HG03565 (cell line): ENCODE measurements at regions not wholly inside any gene's neighbourhood (a gene's known extent, or its start where the extent isn't known, plus 50 kb on each side); places are given as distances from the start of the nearest gene placed in this dataset.

Experiments used
- ATAC-seq: cut with Tn5 transposase; IDR thresholded peaks from one replicate; pipeline ENCODE4 v1.9.1; 2021; ENCODE audit warnings: mild to moderate bottlenecking, moderate library complexity; ENCODE audit not compliant: unreplicated experiment

DNA sequence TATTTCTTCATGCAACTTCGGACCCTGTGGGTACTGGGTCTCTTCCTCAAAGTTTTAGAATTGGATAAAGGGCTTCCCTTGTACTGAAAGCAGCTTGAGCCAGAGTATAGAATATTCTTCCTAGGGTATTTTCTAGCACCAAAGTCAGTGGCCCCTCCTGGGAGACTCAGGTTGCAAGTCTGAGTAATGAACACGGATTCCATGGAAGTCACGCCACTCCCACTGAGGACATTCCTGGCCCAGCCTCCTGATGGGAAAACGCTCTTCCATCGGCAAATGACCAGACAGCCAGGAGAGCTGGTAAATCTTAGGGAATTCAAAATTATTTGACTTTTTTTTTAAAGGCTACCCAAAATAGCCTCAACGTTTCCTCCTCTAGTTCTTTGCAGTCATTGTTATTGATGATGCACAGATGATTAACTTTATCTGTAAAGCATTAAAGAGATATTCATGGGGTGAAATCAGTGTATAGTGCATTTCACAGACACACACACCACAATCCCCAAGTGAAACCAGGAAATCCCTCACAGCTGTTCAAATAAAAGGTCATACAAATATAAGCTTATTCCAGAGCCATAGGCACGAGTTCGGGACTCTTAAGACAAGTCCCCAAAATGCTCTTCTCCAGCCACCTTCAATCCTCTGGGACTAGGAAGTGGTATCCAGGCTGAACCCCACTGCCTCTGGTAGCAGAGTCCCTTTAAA, 248.8 kb downstream of the SOD2 start:
- no peak for ATAC-seq

DNA sequence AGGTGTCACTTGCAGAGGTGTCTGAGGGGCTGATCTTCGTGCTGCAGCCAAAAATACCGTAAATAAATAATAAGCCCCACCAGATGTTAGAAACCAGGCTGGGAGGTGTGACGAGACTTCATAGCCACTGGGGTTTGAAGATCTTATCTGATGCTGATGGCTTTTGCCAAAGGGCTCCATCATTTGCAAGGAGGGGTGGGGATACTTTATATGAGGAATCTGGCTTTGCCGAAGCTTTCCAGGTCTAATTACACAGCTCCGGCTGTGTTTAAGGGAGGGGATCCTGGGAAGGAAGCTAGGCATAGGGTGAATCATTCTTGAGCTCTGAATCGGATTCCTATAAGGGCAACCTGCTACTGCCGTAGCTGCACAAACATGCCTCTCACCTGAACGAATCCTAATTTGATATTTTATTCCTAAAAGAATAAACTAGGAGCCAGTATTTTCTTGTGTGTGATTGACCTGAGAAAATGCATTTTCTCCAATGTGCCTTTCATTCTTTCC, 249.6 kb downstream of the SOD2 start:
- no peak for ATAC-seq

DNA sequence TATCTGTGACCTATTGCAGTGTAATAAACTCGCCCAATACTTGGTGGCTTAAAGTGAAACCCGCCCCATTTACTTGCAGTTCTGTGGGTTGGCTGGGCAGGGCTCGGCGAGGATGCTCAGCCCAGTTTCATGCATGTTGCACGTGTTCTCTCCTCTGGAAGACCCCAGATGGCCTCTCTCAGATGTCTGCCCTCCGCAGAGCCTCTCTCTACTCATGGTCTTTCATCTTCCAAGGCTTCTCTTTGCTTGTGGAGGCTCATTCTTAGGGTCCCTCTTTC, 251.4 kb downstream of the SOD2 start:
- no peak for ATAC-seq

DNA sequence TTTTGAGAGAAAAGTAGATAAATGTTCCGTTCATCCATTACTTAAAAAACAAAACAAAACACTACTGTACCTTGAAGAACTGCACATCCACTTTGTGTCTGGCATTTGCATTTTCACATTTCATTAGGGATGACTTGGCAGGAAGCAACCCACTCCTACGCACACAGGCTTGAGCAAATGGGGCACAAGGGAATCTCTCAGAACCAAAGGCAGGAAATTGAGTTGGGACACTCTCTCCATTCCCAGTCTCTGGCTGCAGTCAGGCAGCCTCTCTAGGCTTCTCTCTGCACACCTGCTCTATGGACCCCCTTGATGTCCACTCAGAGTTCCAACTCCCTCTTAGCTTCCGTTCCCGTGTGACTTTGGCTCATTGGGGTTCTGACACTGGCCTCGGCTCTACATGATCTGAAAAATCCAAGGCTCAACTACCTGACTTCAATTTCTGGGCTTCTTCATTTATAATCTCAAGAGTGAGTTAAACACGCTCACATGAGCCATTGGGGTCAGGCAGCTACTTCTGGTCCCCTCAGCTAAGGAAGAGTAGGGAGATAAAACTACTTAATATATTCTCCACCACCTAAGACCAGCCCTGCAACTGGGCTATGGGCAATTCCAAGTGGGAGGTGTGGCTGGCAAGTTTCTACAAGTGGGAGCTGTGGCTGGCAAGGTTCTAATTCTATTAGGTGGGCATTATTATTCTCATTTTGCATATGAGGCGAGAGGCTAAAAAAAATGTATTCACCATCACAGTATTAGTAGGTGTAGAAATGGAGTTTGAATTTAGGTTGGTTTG, 251.9 kb downstream of the SOD2 start:
- ATAC-seq: no peak

DNA sequence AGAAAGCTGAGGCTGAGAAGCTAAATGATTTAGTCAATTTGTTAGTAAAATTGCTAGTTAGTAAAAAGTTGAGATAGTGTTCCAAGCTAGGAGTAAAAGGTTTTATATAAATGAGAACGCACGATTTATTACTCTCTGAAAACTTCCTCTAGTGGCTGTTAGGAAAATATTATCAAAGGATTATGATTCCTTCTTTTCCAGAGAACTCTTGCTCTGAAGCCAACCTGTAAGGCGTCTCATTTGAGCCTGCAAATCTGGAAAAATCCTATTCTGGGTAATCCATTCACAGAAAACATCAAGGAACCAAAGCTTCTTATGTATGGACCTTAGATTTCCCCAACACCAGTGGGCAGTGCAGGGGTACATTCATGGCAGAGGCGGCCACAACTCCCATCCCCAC, 252.7 kb downstream of the SOD2 start:
- ATAC-seq: no peak

DNA sequence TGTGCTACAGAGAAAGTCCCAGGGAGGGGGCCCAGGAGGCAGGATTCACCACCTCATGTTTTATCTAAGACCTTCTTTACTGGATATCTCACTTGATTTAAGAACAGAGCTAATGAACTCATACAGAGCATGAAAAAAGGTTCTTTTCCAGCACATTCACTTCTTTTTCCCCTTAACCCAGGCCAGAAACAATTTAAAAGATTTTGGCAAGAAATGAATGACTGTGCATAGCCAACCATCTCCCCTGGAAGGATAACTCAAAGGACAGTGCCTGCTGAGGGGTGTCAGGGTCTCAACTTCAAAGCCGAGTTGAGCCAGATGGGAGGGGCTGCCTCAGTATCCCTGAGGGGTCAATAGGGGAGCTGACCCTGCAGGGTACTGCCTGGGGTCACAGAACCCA, 253.4 kb downstream of the SOD2 start:
- ATAC-seq: no peak

DNA sequence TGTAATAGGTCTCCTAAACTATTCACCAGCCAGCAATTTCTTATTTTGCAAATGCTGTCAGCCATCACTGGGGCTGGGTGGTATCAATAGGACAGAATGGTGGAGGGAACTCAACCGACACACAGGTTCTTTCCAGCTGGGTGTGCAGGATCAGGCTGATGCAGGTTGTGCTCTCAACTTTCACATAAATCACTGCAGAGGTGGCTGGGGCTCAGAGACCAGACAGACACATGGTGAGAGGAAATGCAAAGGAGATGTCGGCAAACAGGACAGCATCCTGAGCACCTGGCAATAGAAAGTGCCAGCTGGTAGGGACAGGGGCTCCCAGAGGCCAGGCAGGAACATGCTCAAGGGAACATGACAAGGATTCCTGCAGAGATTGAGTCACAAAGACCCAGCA, 254.9 kb downstream of the SOD2 start:
- ATAC-seq: no peak

DNA sequence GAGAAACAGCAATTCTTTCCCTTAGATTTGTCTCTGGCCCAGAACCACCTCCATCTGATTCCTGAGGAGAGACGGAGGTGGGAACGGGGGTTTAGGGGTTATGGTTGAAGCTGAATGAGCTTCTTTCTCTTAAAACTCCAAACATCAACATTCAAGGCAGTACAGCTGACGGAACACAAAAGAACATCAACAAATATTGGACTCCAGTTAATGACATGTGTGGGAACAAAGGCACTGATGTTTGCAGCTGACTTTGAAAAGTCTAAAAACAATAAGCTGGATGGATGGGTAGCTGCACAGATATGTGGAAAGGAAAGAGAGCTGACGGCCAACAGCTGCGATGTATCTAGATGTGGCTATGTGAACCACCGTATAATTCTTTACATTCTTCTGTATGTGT, 256.5 kb downstream of the SOD2 start:
- no peak for ATAC-seq

DNA sequence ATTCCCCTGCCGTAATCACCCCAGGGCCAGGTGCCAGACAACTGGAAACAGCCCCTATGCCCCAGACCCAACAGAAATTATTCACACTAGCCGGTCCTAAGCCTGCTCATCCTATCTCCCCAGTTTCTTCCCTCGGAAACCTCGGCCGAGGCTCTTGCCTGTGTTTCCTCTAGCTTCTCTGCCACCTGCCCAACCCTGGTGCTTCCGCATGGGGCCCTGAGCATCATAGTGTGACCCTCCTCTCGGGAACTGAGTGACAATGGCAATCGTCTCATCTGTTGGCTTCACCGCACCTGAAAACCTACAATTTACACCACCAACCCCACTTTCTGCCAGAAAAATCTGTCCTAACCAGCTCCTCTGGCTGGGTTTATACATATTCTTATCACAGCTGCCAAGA, 257.3 kb downstream of the SOD2 start:
- no peak for ATAC-seq

DNA sequence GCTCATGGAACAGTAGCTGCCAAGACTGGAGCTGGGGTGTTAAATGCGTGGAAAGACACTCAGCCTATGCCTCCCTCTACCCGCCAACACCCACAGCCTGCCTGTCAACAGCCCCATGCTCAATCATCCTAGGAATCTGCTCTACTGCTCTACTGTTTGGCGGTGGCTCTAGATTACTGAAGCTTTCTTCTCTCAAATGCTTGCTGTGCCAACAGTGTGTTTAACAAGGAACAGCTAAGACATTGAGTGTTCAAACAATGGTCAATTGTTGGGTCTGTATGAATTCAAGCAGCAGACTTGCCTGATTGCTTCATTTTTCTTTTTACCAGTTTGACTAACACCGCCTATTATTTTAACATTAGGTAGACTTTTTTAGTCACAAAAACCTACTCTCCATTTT, 258.6 kb downstream of the SOD2 start:
- no peak for ATAC-seq

DNA sequence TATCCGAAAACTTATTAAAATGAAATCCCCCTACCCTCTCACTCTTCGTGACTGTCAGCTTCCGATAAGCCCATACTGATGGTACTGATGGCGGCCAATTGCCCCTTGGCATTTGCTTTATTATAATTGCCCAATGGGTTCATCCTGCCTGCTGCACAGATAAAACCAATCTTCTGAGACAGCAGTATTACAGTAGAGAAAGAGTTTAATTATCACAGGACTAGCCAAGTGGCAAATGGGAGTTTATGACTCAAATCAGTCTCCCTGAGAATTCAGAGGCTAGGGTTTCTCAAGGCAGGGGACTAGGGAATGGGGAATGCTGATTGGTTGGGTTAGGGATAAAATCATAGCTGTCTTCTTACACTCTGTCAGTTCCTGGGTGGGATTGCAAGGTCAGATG, 259.5 kb downstream of the SOD2 start:
- no peak for ATAC-seq

DNA sequence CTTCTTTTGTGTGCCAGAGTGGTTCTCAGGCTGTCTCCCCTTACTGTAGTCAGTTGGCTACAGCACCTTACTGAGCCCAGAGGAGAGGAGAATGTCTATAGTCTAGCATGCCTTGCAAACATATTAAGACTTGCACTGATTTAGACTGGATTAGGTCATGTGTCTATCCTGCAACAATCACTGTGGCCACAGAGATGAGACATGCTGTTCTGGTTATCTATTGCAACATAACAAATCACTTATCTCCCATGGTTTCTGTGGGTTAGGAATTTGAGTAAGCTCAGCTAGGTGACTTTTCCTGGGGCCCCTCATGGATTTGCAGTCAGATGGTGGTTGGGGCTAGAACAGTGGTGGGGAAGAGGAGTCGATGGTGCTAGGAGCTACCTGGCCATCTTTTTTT, 261.3 kb downstream of the SOD2 start:
- no peak for ATAC-seq

DNA sequence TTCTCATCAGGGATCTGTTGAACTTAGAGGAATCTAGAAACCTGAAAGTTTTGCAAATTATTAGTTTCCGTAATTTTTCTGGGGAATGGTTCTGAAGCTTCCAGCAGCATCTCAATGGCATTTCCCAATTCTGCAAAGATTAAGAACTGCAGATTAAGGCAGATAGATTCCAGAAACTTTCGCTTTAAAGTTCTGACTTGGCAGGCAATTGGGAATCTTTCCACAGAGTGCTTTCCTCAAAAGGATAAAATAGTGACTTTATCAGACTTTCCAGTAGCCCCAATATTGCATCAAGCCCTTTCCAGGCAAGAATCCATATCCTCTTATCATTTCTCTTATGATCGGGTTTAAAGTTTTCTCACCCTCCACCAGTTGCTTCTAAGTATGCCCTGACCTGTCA, 261.1 kb downstream of the FNDC1 start:
- no peak for ATAC-seq

DNA sequence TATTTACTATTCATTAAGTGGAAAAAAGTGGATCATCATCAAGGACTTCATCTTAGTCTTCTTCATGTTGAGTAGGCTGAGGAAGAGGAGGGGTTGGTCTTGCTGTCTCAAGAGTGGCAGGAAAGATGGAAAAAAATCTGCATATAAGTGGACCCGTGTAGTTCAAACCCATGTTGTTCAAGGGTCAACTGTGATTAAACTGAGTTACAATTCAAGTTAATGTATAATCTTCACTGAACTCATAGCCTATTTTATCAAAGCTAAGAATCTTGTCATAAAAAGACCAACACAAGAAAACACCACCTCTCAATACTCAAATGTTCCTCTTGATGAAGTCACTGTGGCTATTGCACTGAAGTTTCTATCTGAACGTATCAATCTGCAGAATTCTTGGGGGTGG, 260.2 kb downstream of the FNDC1 start:
- no peak for ATAC-seq

DNA sequence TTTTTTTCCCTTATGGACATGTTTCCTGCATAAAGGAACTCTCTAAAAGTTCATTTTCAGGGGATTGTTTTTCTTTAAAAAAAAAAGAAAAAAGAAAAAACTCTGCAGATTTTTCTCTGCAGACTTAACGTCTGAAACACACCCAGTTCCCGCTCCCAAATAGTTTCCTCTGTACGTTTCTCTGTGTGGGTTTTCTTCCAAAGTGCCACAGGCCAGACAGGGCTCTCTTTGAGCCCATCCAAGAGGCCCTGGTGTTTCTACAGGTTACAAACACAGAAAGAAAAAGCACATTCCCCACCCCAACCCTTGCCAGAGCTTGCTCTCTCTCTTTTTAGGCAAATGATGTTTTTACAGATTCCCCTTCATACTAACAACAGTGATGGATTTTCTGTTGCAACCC, 258.6 kb downstream of the FNDC1 start:
- ATAC-seq: no peak

DNA sequence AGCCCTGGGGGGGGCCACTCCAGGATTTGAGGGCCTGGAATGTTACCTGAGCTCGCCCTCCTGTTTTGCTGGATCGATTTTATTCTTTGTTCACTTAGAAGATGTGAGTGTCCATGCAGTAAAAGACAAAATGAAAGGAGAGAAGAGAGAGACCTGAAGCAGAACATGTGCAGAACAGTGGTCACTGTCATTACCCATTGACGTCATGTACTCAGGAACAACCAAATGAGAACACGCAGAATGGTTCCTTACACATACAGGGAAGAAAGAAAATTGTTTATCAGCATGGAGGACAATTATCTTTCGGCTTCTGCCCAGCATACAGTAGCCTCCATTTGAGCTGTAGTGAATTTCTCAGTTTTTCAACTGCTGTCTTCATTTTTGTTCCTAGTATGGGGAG, 258.1 kb downstream of the FNDC1 start:
- ATAC-seq: no peak

DNA sequence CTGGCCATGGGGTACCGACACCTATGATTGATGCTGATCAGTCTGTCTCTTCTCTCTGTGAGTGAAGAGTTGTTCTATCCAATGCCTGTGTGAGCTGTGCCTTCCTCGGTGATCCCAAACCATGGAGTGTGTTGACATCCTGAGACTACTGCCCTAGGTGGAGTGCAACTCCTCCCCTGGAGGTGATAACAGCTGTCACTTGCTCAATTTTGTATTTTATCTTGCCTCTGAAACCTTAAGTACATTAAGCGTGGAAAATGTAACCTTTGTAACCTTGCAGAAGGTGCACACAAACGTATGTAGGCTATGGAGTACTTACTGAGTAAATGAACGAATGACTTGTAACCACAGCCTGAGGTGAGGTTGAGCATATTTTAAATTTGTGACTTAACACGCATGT, 256.2 kb downstream of the FNDC1 start:
- ATAC-seq: no peak

DNA sequence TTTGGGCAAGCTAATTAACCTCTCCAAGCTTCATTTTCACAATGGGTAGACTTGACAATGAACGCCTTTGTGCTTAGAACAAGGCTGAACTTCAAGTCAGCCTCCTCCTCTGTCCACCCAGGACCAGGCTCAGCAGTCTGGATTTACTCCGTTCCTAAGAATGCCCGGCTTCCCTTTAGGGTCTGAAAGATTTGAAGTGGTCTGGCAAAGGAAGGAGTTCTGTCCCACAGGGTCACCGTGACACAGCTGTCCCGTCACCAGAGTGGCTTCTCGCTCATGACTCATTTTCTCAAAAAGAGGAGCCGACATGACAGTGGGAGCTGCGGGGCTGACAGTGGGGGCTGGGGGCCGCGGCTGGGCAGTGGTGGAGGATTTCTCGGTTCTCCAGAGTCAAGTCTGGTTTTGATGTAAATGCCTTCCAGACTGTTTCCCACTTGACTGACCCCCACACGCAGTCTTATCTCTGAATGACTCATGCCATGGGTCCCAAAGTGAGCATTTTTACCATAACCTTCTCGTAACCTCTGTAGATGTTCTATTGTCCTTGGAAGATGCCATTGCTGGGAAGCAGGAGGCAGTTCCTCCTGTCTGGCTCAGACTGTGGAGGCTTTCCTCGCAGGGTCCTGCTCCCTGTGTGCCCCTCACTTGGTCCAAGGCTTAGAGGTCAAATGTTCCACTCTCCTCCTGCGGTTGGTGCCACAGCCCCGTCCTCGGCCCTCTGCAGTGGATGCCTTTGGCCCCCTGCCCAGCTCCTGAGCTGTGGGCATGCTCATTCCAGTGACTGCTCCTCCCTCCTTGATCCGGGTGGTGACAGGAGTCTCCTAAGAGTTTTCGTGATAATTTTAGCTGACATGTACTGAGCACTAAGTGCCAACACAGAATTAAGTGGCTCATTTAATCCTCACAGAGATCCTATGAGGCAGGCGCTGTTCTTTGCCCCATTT, 253.1 kb downstream of the FNDC1 start:
- ATAC-seq: no peak

DNA sequence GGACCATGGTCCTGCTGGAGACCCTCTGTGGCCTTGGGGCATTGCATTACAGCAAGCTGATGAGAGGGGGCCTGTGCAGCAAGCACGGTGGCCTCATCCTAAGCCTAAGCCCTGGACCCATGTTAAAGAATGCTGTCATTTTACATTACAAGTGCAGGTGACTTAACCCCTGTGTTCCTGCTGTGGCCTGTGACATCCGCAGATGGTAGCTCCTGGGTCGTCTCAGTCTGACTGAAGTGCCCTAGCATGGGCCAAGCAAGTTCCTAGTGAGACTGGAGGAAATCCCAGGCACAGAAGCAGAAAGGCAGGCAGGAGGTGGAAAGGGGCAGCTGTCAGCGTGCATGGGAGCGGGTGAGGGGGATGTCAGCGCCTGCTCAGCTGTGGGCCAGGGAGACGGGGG, 252.4 kb downstream of the FNDC1 start:
- no peak for ATAC-seq

DNA sequence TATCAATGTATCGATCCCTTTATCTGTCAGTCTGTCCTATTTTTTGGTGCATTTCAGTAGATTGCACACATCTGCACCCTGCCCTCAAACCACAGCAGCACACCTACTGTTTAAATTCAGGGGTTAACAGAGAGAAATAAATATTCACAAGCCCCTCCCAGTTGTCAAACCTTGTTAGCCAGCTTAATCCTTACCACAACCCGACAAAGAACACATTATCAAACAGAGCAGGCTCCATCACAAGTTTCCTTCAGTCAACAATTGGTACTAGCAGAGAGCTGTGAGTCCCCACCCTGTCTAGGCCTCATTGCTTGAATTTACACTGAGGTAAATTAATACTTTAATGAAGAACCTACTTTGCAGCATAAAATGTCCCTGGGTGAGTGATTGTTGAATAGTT, 249.8 kb downstream of the FNDC1 start:
- no peak for ATAC-seq

DNA sequence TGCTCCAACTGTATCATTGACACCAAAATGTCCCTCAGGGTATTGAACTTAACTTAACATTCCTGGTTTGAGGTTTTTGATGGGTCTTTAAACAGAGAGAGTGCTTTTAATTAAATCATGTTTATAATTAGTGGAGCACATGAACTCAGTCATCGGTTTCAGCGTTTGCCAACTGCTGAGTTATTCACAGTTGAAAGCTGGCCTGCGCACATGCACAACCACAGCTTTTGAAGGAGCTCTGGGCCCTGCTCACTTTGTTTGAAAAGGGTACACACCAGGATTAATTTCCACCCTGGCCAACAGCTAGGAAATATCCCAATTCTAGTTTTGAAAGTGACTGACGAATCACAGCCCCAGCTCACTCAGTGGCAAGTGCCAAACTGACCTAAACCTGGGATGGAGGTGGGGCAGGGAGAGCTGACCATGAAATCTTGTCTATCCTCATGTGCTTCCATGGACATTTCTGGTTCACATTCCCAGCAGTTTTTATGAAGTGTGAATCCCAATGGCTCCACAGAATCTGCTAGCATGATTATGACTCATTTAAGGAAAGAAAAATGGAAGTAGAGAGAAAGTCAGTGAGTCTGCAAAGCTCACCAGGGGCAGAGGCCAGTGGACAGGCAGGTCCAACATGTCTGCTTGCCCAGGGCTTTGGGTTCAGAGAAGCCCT, 247.8 kb downstream of the FNDC1 start:
- no peak for ATAC-seq
